AG09319 (cell line): ENCODE measurements at regions not wholly inside any gene's neighbourhood (a gene's known extent, or its start where the extent isn't known, plus 50 kb on each side); places are given as distances from the start of the nearest gene placed in this dataset.

Source experiments
- DNase-seq: peaks from one replicate; pipeline ENCODE4 v3.0.0-alpha.2; 2010; ENCODE audit warnings: low read depth; ENCODE audit errors: extremely low read depth
- CTCF ChIP-seq: IDR thresholded peaks from 2 replicates; pipeline ENCODE4 v1.5.1; 2011; ENCODE audit warnings: low read depth, mild to moderate bottlenecking, inconsistent platforms, low read length, moderate library complexity

GRCh38 chrX:120819126-120819525 is 56.5 kb downstream of the CT47B1 start:
- DNase-seq = no peak
- no peak for TF ChIP-seq CTCF

- DNase-seq = no peak
- TF ChIP-seq CTCF = no peak
These were observed 61.7 kb downstream of the CT47B1 start for GRCh38 chrX:120813982-120814381.

GRCh38 chrX:120801426-120801825 is 74.2 kb downstream of the CT47B1 start:
- DNase-seq = no peak
- TF ChIP-seq CTCF = no peak

- DNase-seq = no peak
- TF ChIP-seq CTCF = no peak
These were observed 78.3 kb downstream of the CT47B1 start for GRCh38 chrX:120797188-120797851.

- TF ChIP-seq CTCF = no peak
- DNase-seq = no peak
These were observed 80.4 kb downstream of the CT47B1 start for GRCh38 chrX:120795301-120795700.

GRCh38 chrX:120794525-120794975 is 81.1 kb downstream of the CT47B1 start:
- no peak for TF ChIP-seq CTCF
- DNase-seq = no peak

- no peak for TF ChIP-seq CTCF
- DNase-seq = no peak
These were observed 82.6 kb downstream of the CT47B1 start for GRCh38 chrX:120793098-120793497.
